Tibial nerve (tissue), 4 donors: ENCODE measurements at regions not wholly inside any gene's neighbourhood (a gene's known extent, or its start where the extent isn't known, plus 50 kb on each side); places are given as distances from the start of the nearest gene placed in this dataset.

Experiments used
- CTCF ChIP-seq, 5 experiments: fragments of 200-600 bp in 3 of 5; fragments of 450-650 bp in 2 of 5; sonication (generic) in 3 of 5; IDR thresholded peaks; one replicate each; pipeline ENCODE4 v1.5.1; 2016 to 2019; ENCODE audit warnings: antibody characterized with exemption in 5 of 5, mild to moderate bottlenecking in 3 of 5, moderate library complexity in 2 of 5
- EP300 ChIP-seq, 2 donors: sonication (generic); formaldehyde crosslinking; IDR thresholded peaks; one replicate each; pipeline ENCODE4 v1.6.1; 2017; ENCODE audit warnings: antibody characterized with exemption in 2 of 2, mild to moderate bottlenecking in 1 of 2
- POLR2A ChIP-seq, 2 donors: fragments of 450-650 bp; IDR thresholded peaks; one replicate each; pipeline ENCODE4 v1.6.1; 2017; ENCODE audit warnings: antibody characterized with exemption in 2 of 2, mild to moderate bottlenecking in 2 of 2, moderate library complexity in 2 of 2

- no peak for TF ChIP-seq CTCF (IDR thresholded peaks at IDR 0.05)
- no peak for TF ChIP-seq EP300 (IDR thresholded peaks at IDR 0.05)
- TF ChIP-seq POLR2A (IDR thresholded peaks at IDR 0.05), result no peak
These were observed 153.5 kb upstream of the ATF7IP start for GRCh38 chr12:14211947-14212387.
